DND-41 (cell line): ENCODE measurements at regions not wholly inside any gene's neighbourhood (a gene's known extent, or its start where the extent isn't known, plus 50 kb on each side); places are given as distances from the start of the nearest gene placed in this dataset.

ENCODE experiments used
- CTCF ChIP-seq: IDR thresholded peaks from 2 replicates; pipeline ENCODE4 v1.5.1; 2012; ENCODE audit warnings: borderline replicate concordance, low read length, moderate library complexity, mild to moderate bottlenecking; ENCODE audit not compliant: poor library complexity, severe bottlenecking; ENCODE audit errors: extremely low read depth
- EZH2 ChIP-seq: IDR thresholded peaks from 3 replicates; pipeline ENCODE4 v1.6.1; 2012; ENCODE audit warnings: borderline replicate concordance, low read depth, mild to moderate bottlenecking, moderate library complexity, low read length, inconsistent platforms; ENCODE audit not compliant: severe bottlenecking

GRCh38 chr1:242836423-242836822, 311.9 kb upstream of the PLD5 start:
- no peak for TF ChIP-seq CTCF
- TF ChIP-seq EZH2, result no peak
